Thymus (tissue), 11 donors: ENCODE measurements at regions not wholly inside any gene's neighbourhood (a gene's known extent, or its start where the extent isn't known, plus 50 kb on each side); places are given as distances from the start of the nearest gene placed in this dataset.

Experiments used
- DNase-seq, 9 donors: peaks; one replicate each; pipeline ENCODE4 v3.0.0-alpha.2; 2013; ENCODE audit warnings: low spot score in 9 of 9, low read depth in 6 of 9, missing footprints in 1 of 9
- H3K27ac ChIP-seq, 2 donors: one replicate each; pipeline ENCODE4 v1.5.1; 2013; ENCODE audit warnings: control low read depth in 1 of 2, low read depth in 1 of 2, low read length in 1 of 2, mild to moderate bottlenecking in 1 of 2, moderate library complexity in 1 of 2
- H3K27me3 ChIP-seq, 2 donors: one replicate each; pipeline ENCODE4 v1.5.1; 2013; ENCODE audit warnings: low read length in 1 of 2; ENCODE audit not compliant: control insufficient read depth in 2 of 2, insufficient read depth in 1 of 2
- H3K36me3 ChIP-seq, 2 donors: one replicate each; pipeline ENCODE4 v1.5.1; 2013; ENCODE audit warnings: low read length in 1 of 2, mild to moderate bottlenecking in 1 of 2, moderate library complexity in 1 of 2; ENCODE audit not compliant: control insufficient read depth in 2 of 2, insufficient read depth in 2 of 2
- H3K4me1 ChIP-seq, 2 donors: one replicate each; pipeline ENCODE4 v1.5.1; 2013; ENCODE audit warnings: low read length in 2 of 2; ENCODE audit not compliant: control insufficient read depth in 2 of 2, insufficient read depth in 2 of 2
- H3K4me3 ChIP-seq, 2 donors: one replicate each; pipeline ENCODE4 v1.5.1; 2013; ENCODE audit warnings: low read length in 2 of 2, control low read depth in 1 of 2, mild to moderate bottlenecking in 1 of 2
- H3K9me3 ChIP-seq, 2 donors: one replicate each; pipeline ENCODE4 v1.5.1; 2013; ENCODE audit warnings: low read length in 1 of 2, mild to moderate bottlenecking in 1 of 2; ENCODE audit not compliant: control insufficient read depth in 2 of 2, insufficient read depth in 1 of 2
- WGBS: extraction: QIAGEN DNeasy Blood & Tissue Kit; methylation state at CpG from one replicate; pipeline ENCODE4 v1.1.7; 2013; 5-methylcytosine and 5-hydroxymethylcytosine counted together
- donor health status: healthy.

DNA sequence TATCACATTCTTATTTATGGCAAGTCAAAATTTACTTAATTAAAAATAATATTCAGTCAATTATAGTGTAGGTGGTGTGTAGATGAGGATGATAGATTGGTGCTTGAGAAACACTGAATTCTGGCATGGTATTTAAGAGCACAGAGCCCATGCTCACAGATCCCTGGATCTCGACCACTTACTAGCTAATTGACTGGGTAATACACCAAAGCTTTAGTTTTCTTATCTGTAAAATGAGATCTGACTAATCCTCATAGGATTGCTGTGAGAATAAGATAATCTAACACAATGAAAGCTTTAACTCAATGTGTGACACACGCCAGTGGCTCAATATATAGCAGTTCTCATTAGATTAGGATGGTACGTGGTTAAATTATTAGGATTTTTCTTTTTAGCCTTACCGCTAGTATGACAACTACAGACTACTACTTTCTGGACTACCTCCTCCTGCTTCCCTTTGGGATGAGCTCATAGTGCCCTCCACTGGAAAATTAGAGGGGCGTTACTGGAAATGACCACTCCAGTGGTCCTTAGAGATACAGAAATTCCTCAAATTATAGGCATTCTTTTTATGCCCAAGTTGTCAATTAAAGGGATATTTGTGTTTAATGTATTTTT, 482.8 kb upstream of the TBX3 start:
- WGBS, result 65% methylated on average over 5 of the region's 5 CpGs
- H3K9me3 ChIP-seq, result no peaks in the 10 kb centered on the region
- no peak for DNase-seq

DNA sequence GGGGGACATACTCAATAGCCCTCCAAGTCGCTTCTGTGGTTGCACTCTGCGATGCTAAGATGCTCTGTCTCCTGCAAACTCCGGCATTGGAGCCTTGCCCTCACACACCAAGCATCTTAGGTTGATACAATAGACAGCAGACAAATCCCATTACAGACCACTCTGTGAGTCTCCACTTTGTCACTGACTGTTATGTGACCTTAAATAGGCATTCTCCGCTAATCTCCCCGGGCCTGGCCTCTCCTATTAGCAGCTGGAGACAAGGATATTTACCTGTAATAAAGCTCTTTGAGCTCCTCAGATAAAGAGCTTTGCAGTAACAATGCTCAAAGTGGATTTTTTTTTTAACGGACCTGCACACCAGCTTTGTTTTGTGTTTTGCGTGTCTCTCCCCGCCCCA, 479.7 kb upstream of the TBX3 start:
- DNase-seq, result no peak
- Histone ChIP-seq H3K27ac (no peak overlapping the region), H3K4me1 (no peaks in the 10 kb centered on the region), H3K27me3 (no peaks in the 10 kb centered on the region), H3K36me3 (no peaks in the 10 kb centered on the region), H3K4me3 (no peak overlapping the region), H3K9me3 (no peaks in the 10 kb centered on the region)
- 72% methylated on average over 8 of the region's 8 CpGs for WGBS

More for the DNA sequence above, 482.8 kb upstream of the TBX3 start:
- no peaks in the 10 kb centered on the region for H3K4me1 ChIP-seq
- H3K27ac ChIP-seq, result no peak overlapping the region
- no peaks in the 10 kb centered on the region for H3K36me3 ChIP-seq
- no peaks in the 10 kb centered on the region for H3K27me3 ChIP-seq
- no peak overlapping the region for H3K4me3 ChIP-seq

DNA sequence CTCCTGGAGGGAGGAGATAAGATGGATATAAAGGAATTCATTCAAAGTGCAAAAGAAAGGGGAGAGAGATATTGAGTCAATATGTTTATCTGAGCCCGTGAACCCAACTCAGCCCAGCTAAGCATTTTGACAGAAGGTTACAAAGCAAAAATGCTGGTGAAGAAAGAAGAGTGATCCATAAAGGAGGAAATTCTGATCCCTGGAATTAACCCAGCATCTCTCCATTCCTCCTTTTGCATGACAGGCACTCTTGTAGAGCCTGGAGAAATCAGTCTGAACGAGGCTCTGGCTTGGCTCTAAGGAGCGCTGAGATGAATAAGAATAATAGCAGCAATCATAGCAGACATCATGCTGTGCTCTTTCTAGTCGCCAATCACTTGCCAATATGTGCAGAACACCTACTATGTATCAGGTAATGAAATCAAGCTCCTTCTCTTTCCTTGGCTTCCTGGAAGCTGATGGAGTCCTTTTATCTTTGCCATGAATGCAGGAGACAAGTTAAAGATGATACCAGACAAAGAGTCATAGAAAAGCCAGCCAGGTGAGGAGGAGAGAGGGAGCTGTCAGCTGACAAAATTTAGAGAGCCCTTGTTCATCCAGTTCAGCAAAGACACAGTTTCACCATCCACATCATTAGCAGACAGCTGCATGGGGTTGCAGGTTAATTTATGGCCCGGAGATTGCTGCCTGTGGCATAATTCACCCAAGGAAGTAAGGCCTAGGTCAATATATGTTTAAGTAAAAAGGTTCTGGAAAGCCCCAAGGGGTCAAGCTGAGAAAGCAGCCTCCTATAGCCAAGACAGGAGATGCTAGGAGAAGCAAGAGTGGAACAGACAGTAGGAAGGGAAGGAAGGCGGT, 476.5 kb upstream of the TBX3 start:
- Histone ChIP-seq H3K36me3 (no peaks in the 10 kb centered on the region), H3K4me3 (no peak overlapping the region), H3K9me3 (no peaks in the 10 kb centered on the region), H3K27me3 (no peaks in the 10 kb centered on the region), H3K27ac (no peak overlapping the region), H3K4me1 (no peaks in the 10 kb centered on the region)
- no peak for DNase-seq
- WGBS, result 82% methylated on average over 6 of the region's 6 CpGs

DNA sequence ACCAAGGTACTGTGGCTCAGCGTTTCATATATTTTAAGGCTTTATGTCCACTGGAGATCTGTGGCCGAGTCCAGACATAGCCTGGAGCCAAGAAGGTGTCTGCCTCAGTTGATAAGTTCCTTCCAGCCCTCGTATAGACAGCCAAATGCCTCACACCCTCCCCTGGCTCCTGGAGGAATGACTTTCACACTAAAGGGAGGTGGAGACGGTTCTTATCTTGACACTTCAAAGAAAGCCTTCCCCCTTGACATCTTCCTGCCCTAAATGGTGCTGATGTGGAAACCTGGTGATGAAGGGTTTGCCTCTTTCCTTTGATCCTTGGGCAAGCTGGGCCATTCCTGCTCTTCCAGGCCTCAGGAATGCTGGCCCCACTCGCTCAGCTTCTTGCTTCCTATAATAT, 474.8 kb upstream of the TBX3 start:
- WGBS, result 50% methylated on average over 5 of the region's 5 CpGs

DNA sequence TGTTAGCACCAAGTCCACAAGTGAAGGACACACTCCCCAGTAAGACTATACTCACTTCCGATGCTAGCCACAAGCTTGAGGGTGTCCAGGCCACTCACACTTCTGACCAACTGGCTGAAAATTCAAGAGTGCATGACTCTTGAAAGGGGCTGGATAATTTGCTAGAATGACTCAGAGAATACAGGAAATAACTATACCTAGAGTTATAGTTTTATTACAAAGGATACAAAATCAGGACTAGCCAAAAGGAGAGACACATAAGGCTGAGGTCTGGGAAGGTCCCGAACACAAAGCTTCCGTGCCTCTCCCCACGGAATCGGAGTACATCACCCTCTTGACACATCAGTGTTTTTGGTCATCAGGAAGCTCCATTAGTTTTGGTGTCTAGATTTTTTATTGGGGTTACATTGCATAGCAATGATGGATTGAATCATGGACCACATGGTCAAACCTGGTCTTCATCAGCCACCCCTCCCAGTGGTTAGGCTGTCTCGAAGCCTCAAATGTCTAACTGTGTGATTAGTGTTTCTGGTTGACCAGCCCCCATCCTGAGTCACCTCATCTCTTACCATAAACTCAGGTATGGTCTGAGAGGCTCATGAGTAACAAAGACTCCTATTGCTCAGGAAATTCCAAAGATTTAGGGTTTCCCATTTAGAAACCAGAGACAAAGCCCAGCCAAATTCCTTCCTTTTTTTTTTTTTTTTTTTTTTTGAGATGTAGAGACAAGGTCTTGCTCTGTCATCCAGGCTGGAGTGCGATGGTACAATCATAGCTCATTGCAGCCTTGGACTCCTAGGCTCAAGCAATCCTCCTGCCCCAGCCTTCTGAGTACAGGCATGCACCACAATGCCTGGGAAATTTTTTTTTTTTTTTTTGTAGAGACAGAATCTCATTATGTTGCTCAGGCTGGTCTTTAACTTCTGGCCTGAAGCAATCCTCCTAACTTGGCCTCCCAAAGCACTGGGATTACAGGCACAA, 472.0 kb upstream of the TBX3 start:
- H3K27me3 ChIP-seq, result no peaks in the 10 kb centered on the region
- no peak overlapping the region for H3K4me3 ChIP-seq
- H3K36me3 ChIP-seq, result no peaks in the 10 kb centered on the region
- no peak for DNase-seq
- no peak overlapping the region for H3K27ac ChIP-seq
- H3K4me1 ChIP-seq, result no peaks in the 10 kb centered on the region
- no peaks in the 10 kb centered on the region for H3K9me3 ChIP-seq
- 81% methylated on average over 7 of the region's 7 CpGs for WGBS

More for the DNA sequence above, 474.8 kb upstream of the TBX3 start:
- H3K36me3 ChIP-seq, result no peaks in the 10 kb centered on the region
- DNase-seq, result no peak
- no peaks in the 10 kb centered on the region for H3K27me3 ChIP-seq
- no peak overlapping the region for H3K27ac ChIP-seq
- H3K9me3 ChIP-seq, result no peaks in the 10 kb centered on the region
- no peaks in the 10 kb centered on the region for H3K4me1 ChIP-seq
- no peak overlapping the region for H3K4me3 ChIP-seq

DNA sequence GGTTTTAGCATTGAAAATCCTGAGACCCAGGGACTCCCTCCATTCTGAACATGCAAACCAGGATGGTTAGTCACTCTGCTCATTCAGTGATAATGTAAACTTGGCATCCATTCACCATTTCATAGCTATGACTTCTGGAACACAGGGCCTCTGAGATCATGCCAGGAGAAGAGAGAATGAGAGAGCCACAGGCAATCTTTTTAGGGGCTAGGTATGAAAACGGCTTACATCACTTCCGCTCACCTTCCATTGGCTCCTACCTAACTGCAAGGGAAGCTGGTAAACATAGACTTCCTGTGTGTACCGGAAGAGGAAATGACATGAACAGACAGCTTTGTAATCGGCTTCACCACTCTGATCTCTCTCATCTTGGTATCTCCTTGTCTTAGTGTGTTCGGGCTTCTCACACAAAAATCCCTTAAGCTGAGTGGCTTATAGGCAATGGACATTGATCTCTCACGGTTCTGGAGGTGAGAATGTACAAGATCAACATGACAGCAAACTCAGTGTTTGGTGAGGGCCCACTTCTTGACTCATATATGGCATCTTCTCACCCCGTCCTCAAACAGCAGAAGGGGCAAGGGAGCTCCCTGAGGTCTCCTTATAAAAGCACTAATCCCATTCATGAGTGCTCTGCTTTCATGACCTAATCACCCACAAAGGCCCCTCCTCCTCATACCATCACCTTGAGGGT, 465.9 kb upstream of the TBX3 start:
- Histone ChIP-seq H3K27me3 (no peaks in the 10 kb centered on the region), H3K4me1 (no peaks in the 10 kb centered on the region), H3K27ac (no peak overlapping the region), H3K36me3 (no peaks in the 10 kb centered on the region), H3K4me3 (no peak overlapping the region), H3K9me3 (no peaks in the 10 kb centered on the region)
- DNase-seq, result no peak
- WGBS, result 83% methylated on average over 7 of the region's 7 CpGs

DNA sequence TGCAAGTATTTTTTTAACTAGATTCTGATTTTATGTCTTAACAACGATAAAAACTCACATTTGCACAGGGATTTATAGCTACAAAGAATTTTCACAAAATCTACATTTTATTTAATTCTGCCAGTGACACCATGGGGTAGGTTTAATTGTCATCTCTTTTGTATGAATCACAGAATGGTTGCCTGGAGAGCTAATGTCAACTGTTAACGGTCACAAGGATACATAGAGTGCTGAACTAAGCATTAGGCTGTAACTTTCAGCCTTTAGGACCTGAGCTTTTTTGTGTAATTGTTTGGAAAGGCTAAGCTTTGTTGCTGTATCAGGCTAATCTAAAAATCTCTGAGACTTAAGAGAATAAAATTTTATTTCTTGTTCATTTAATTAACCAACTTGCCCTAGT, 465.3 kb upstream of the TBX3 start:
- Histone ChIP-seq H3K27ac (no peak overlapping the region), H3K4me1 (no peaks in the 10 kb centered on the region), H3K9me3 (no peaks in the 10 kb centered on the region), H3K27me3 (no peaks in the 10 kb centered on the region), H3K36me3 (no peaks in the 10 kb centered on the region), H3K4me3 (no peak overlapping the region)
- DNase-seq, result no peak
- WGBS, result 94% methylated on average over 2 of the region's 2 CpGs

DNA sequence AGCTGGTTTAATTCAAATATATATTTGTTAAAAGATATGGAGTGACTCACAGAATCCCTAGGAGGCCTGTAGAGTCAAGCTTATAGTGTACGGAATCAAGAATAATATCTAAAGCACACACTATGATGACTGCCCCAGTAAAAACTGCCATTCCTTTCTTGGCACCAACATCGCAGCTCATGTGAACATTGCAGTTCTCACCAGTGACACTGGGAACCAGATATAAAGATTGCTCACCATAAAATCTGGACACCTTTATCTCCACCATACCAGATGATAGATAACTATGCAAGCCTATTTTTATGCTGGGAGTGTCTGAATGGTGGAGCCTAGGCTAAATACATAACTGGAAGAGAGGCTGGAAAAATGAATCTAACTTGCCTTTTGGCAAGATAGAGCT, 463.9 kb upstream of the TBX3 start:
- no peak overlapping the region for H3K4me3 ChIP-seq
- no peaks in the 10 kb centered on the region for H3K9me3 ChIP-seq
- no peak for DNase-seq
- no peak overlapping the region for H3K27ac ChIP-seq
- no peaks in the 10 kb centered on the region for H3K27me3 ChIP-seq
- no peaks in the 10 kb centered on the region for H3K36me3 ChIP-seq
- 97% methylated on average over 2 of the region's 2 CpGs for WGBS
- no peaks in the 10 kb centered on the region for H3K4me1 ChIP-seq
